Natural killer cell treated with Interleukin-12 subunit alpha and Interleukin-12 subunit beta and Interleukin-15 and Interleukin-18, amount 100 ng/mL, for 72 hours (primary cell): ENCODE measurements at regions not wholly inside any gene's neighbourhood (a gene's known extent, or its start where the extent isn't known, plus 50 kb on each side); places are given as distances from the start of the nearest gene placed in this dataset.

Source experiments
- ATAC-seq, 2 donors: fragments of 150-1000 bp; cut with Tn5 transposase in 1 of 2; sonication (Bioruptor Pico), chemical (Tn5 transposase) in 1 of 2; 2 replicates each; pipeline ENCODE4 v1.10.0; 2021
- DNase-seq: peaks from one replicate; pipeline ENCODE4 v3.0.0; 2022; ENCODE audit warnings: low spot score
- H3K27ac Mint-ChIP-seq, 2 donors: 1 replicate in 1 of 2; 2 replicates in 1 of 2; pipeline ENCODE4 v1.8.0; 2022; ENCODE audit warnings: mixed read lengths in 2 of 2, mild to moderate bottlenecking in 1 of 2, moderate library complexity in 1 of 2
- H3K27me3 Mint-ChIP-seq, 2 donors: 1 replicate in 1 of 2; 2 replicates in 1 of 2; pipeline ENCODE4 v1.8.0; 2022; ENCODE audit warnings: mixed read lengths in 2 of 2
- H3K36me3 Mint-ChIP-seq: one replicate; pipeline ENCODE4 v1.8.0; 2022; ENCODE audit warnings: mixed read lengths
- H3K4me1 Mint-ChIP-seq, 2 donors: 1 replicate in 1 of 2; 2 replicates in 1 of 2; pipeline ENCODE4 v1.8.0; 2022; ENCODE audit warnings: low read depth in 2 of 2, mixed read lengths in 2 of 2, mild to moderate bottlenecking in 1 of 2
- H3K4me3 Mint-ChIP-seq: one replicate; pipeline ENCODE4 v1.8.0; 2022; ENCODE audit warnings: mixed read lengths
- H3K9me3 Mint-ChIP-seq: 2 replicates; pipeline ENCODE4 v1.8.0; 2022; ENCODE audit warnings: mixed read lengths

DNA sequence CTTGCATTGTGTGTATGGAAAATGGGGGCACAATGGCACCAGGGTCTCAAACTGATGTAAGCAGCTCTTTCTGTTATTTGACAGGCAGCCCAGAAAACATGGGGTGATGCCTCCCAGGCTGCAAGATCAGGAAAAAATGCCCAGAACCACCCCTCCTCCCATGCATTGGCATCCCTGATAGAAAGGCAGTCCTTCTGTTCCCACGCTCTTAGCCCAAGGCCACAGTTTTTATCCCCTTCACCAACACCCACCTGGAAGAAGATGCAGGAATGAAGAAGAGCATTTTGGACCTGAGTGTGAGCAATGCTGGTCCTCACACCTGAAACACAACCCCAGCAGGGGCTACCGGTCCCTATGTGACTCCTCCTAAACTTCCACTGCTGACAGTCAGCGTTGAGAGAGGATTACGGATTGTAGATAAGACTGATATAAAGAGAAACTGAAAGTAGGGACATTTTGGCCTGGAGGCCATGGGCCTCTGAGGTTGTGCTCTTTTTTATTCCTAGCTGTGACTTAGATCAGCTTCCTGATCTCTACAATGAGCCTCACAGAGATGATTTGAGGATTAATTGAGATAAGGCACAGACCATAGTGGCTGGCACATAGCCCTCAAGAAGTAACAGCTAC lies 386.0 kb upstream of the ATP5MC3 start:
- peak overlapping the region; percentile 14 to 36 for H3K27ac Mint-ChIP-seq

DNA sequence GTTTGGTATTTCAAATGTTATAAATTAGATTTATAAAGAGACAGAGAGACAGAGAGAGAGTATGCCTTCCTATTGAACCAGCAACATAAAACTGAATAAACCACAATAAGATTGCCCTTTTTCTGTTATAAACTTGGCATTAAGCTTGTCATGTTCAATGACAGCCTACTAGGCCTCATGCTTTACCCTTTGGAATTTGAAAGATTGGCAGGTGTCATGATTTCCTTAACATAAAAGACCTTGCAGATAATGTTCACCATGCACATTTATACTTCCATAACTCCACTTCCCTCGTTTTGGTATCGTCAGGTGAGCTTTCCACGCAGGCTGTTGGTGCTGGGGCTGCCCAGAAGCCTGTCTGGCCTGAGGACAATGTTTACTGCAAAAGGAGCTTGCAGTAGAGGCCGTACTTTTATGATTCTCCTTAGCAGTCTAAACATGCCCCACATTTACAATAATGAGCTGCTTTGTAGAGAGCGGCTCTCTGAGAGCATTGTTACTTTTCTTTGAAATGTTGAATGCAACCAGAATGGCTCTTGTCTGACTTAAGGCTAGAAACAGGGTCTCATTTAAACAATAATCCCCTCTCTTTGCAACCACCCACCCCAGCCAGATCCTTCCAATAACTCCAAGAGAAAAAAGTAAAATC lies 379.1 kb upstream of the ATP5MC3 start:
- DNase-seq = no peak
- H3K9me3 Mint-ChIP-seq = no peaks in the 10 kb centered on the region
- no peaks in the 10 kb centered on the region for H3K4me1 Mint-ChIP-seq
- no peak overlapping the region for H3K4me3 Mint-ChIP-seq
- H3K27me3 Mint-ChIP-seq = peaks cover 10 to 19% of the 10 kb centered on the region in 2 donors
- no peaks in the 10 kb centered on the region for H3K36me3 Mint-ChIP-seq
- ATAC-seq = no peak
- H3K27ac Mint-ChIP-seq = no peak overlapping the region

More for the DNA sequence above, 386.0 kb upstream of the ATP5MC3 start:
- ATAC-seq (peak; percentile 60 to 73), DNase-seq (no peak)
- Mint-ChIP-seq H3K9me3 (no peaks in the 10 kb centered on the region), H3K36me3 (no peaks in the 10 kb centered on the region), H3K4me1 (peaks cover 11 to 13% of the 10 kb centered on the region in 2 donors), H3K4me3 (peak overlapping the region; percentile 74), H3K27me3 (peaks cover 14 to 23% of the 10 kb centered on the region in 2 donors)

DNA sequence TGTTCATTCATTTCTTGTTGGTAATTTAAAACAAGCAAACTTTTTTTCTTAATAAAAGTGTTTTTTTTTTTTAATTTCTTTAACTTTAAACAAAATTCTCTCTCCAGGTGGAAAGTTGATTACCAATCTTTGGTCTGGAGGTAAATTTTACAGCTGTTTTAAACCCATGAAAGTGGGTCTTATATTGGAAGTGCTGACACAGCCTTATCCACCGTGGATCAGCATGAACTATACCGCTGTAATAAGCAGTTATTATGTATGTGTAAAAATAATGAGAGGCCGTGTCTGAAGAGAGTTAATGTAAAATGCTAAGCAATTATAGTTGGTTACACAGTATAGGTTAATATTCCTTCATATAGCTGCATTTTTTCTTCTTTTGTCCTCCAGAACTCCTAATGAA lies 378.1 kb upstream of the ATP5MC3 start:
- Mint-ChIP-seq H3K4me1 (no peaks in the 10 kb centered on the region), H3K9me3 (no peaks in the 10 kb centered on the region), H3K4me3 (no peak overlapping the region), H3K36me3 (no peaks in the 10 kb centered on the region), H3K27me3 (peaks cover 9 to 19% of the 10 kb centered on the region in 2 donors), H3K27ac (no peak overlapping the region)
- DNase-seq (no peak), ATAC-seq (no peak)

DNA sequence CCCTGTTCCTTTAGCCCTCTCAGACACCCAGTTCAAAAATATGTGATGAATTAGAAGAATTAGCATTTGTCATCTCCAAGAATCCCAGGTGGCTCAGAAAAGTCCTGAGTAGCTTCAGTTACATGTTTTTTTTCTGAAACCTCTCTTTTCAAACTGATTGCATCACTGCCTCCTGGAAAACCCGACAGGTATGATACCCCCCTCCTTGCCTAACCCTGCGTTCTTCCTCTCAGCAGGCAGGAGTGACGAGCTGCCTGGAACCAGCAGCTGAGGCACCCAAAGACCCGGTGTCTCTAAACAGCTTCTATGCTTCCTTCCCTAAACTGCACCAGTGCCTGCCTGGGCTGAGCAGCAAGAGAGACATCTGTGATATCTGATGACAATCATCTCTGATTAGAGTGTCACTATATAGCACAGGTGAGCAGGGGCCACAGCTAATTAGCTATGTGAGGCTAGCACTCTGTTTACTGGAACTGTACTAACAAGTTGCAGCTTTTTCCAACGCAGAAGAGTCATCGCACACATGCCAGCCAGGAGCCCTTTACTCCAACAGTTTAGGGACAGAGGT lies 376.4 kb upstream of the ATP5MC3 start:
- Mint-ChIP-seq H3K4me1 (peaks cover 7 to 8% of the 10 kb centered on the region in 2 donors), H3K27me3 (peaks cover 14 to 30% of the 10 kb centered on the region in 2 donors), H3K27ac (no peak overlapping the region), H3K4me3 (no peak overlapping the region), H3K9me3 (no peaks in the 10 kb centered on the region), H3K36me3 (no peaks in the 10 kb centered on the region)
- ATAC-seq (no peak), DNase-seq (no peak)

DNA sequence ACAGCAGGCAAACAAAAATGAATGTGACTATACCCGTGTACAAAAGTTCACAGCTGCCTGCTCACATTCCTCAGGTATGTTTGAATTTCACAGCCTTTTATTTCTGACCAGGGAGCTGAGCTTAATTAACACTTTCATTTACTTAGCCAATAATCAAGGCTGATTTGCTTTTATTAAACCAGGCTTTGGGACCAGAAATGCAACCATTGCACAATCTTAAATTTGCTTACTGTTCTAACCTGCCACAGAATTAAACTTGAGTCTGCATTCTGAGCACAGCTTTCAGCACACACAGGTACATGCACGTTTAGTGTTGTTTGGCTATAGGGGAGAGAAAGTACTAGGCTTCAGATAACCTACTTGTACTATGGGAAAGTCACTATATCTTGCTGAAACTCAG lies 372.4 kb upstream of the ATP5MC3 start:
- Mint-ChIP-seq H3K27me3 (peaks cover 27 to 56% of the 10 kb centered on the region in 2 donors), H3K9me3 (no peaks in the 10 kb centered on the region), H3K4me1 (peaks cover 10 to 11% of the 10 kb centered on the region in 2 donors), H3K4me3 (no peak overlapping the region), H3K36me3 (no peaks in the 10 kb centered on the region), H3K27ac (no peak overlapping the region)
- no peak for ATAC-seq
- DNase-seq = no peak

DNA sequence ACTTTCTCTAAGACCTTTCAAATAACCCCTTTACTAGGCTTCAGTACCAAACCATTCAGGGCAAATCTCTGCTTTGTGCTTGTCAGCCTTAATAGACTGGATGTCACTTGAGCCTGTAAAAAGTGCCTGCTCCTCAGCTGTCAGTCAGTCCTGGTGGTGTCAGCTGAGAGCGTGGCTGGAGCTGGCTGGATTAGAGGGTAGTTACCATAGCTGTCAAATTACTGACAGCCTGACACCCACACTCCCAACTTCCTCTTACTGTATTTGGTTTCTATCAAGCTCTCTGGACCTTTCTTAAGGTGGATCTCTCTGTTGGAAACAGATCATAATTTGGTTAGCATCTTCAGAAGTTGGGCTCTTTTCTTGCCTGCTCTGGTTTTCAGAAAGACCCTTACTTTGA lies 371.4 kb upstream of the ATP5MC3 start:
- H3K9me3 Mint-ChIP-seq = no peaks in the 10 kb centered on the region

DNA sequence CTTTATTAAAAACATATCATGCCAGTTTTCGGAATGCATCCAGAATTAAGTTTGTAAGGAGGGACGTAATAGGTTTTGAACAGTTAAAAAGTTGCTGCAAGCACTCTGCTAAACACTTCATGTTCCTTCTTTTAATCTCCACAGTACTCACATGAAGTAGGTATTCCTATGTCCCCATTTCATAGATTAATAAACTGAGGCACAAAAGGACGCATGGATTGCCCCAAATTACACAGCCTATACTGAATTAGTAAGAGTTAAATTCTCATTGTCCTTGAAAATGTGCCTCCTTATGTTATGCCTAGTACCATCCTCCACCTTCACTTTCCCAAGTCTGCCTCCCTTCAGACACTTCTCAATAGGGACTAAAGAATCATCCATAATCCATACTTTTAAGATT lies 358.9 kb upstream of the ATP5MC3 start:
- DNase-seq = no peak
- Mint-ChIP-seq H3K27me3 (peaks cover 11 to 22% of the 10 kb centered on the region in 2 donors), H3K27ac (no peak overlapping the region), H3K36me3 (peaks cover 7% of the 10 kb centered on the region), H3K9me3 (peaks cover 2% of the 10 kb centered on the region), H3K4me3 (no peak overlapping the region), H3K4me1 (no peaks in the 10 kb centered on the region)
- ATAC-seq = no peak

More for the DNA sequence above, 371.4 kb upstream of the ATP5MC3 start:
- peaks cover 10 to 11% of the 10 kb centered on the region in 2 donors for H3K4me1 Mint-ChIP-seq
- ATAC-seq (no peak), DNase-seq (no peak)
- H3K4me3 Mint-ChIP-seq = no peak overlapping the region
- H3K27ac Mint-ChIP-seq = no peak overlapping the region
- H3K36me3 Mint-ChIP-seq = no peaks in the 10 kb centered on the region
- peaks cover 29 to 60% of the 10 kb centered on the region in 2 donors for H3K27me3 Mint-ChIP-seq

DNA sequence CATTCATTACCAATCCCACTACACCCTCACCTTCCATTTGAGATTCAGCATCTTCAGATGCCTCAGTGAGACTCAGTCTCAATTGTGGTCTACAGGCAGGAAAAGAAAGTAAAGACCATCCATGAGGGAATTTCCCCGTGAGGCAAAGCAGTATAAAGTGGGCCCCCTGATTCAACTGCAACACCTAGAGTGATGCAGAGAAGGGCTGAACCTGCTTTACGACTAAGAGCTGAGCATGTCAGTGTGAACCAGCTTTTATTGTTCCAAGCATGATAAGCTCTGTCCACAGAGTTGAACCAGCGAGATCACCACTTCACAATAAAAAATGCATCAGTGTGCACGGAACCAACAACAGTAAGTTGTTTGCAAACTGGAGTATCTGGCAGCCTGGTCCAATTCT lies 357.6 kb upstream of the ATP5MC3 start:
- H3K9me3 Mint-ChIP-seq = peaks cover 6% of the 10 kb centered on the region
- H3K27me3 Mint-ChIP-seq = peaks cover 8 to 18% of the 10 kb centered on the region in 2 donors
- no peak overlapping the region for H3K4me3 Mint-ChIP-seq
- H3K4me1 Mint-ChIP-seq = no peaks in the 10 kb centered on the region
- H3K27ac Mint-ChIP-seq = no peak overlapping the region
- ATAC-seq (no peak), DNase-seq (no peak)
- peaks cover 7% of the 10 kb centered on the region for H3K36me3 Mint-ChIP-seq

DNA sequence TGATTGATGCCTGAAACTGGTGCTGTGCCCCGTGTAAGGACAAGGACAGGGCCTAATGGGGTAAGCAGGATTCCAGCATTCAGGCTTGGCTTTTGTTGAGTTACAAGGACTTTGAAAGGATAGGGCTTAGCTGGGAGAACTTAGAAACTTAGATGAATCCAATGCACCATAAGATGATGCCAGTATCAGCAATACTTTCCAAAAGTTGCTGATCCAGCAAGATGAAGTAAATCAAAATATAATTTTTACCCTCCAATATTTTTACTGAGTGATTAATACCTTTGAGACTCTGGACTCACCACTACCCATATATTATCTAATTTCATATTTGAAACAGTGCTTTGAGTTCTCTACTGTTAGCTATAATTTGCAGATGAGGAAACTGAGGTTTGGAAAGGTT lies 354.5 kb upstream of the ATP5MC3 start:
- H3K4me1 Mint-ChIP-seq = no peaks in the 10 kb centered on the region
- peaks cover 5% of the 10 kb centered on the region for H3K9me3 Mint-ChIP-seq
- H3K4me3 Mint-ChIP-seq = no peak overlapping the region
- no peak for ATAC-seq
- peaks cover 5% of the 10 kb centered on the region for H3K36me3 Mint-ChIP-seq
- peaks cover 21 to 31% of the 10 kb centered on the region in 2 donors for H3K27me3 Mint-ChIP-seq
- no peak for DNase-seq
- no peak overlapping the region for H3K27ac Mint-ChIP-seq

DNA sequence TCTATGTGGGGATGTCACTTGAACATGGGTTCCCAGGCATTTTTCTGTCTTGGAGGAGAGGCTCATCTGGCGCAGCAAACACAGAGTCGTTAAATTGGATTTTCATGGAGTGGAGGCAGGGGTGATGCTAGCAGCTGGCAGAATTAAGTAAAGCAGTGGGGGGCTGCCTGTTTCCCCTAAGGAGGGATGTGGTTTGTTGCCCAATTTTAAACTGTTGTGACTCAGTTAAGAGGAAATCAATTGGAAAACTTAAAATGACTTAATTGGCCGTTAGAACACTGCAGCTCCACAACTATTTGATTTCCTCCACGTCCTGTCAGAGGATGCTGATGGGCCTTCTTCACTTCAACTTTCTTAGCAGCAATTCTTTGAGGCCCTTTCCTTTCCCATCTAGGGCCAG lies 354.1 kb upstream of the ATP5MC3 start:
- H3K4me3 Mint-ChIP-seq = no peak overlapping the region
- no peak overlapping the region for H3K27ac Mint-ChIP-seq
- ATAC-seq (no peak), DNase-seq (no peak)
- peaks cover 21 to 33% of the 10 kb centered on the region in 2 donors for H3K27me3 Mint-ChIP-seq
- no peaks in the 10 kb centered on the region for H3K4me1 Mint-ChIP-seq
- H3K9me3 Mint-ChIP-seq = peaks cover 5% of the 10 kb centered on the region
- H3K36me3 Mint-ChIP-seq = peaks cover 5% of the 10 kb centered on the region

DNA sequence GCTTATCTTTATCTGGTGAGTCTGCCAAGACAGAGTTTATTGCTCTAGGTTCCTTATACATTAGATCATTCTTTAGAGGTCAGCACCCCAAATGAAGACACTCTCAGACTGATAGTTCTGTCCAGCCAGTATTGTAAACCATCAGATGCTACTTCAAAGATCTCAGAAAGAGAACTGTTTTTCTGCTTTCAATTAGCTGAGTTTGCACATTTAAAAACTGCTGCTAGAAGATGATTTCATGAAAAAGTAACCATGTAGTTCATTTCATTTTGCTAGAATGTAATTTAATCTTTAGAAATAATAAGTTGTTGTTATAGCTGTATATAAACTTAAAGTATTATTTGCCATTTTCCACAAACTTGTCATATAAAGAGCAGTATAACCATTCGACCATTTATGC lies 344.5 kb upstream of the ATP5MC3 start:
- no peaks in the 10 kb centered on the region for H3K4me1 Mint-ChIP-seq
- DNase-seq = no peak
- no peaks in the 10 kb centered on the region for H3K36me3 Mint-ChIP-seq
- H3K27me3 Mint-ChIP-seq = peaks cover under 1 to 2% of the 10 kb centered on the region in 2 donors
- ATAC-seq = no peak
- no peak overlapping the region for H3K4me3 Mint-ChIP-seq
- H3K27ac Mint-ChIP-seq = no peak overlapping the region
- H3K9me3 Mint-ChIP-seq = no peaks in the 10 kb centered on the region

DNA sequence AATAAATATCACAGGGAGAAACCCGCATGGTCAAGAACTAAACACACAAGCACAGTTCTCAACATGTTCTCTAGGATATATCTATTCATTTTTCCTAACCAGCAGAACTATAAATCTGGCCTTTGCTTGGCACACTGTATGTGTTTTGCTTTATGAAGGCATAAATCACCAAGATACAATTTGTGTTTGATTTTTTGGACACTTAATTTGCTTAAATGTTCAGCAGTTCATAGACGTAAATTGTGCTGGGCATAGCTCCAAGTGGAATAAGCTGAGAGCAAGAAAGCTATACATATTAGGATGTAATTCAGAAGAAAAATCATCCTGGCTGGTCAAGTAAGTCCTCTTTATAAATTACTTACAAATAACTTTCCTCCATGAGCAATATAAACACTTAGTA lies 341.5 kb upstream of the ATP5MC3 start:
- H3K27ac Mint-ChIP-seq = no peak overlapping the region
- DNase-seq = no peak
- no peak for ATAC-seq

DNA sequence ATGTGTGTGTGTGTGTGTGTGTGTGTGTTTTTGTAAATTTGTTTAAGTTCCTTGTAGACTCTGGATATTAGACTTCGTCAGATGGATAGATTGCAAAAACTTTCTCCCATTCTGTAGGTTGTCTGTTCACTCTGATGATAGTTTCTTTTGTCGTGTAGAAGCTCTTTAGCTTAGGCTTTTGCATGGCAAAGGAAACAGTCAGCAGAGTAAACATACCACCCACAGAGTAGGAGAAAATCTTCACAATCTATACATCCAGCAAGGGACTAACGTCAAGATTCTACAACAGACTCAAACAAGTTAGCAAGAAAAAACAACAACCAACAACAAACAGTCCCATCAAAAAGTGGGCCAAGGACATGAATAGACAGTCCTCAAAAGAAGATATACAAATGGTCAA lies 336.7 kb upstream of the ATP5MC3 start:
- DNase-seq (no peak), ATAC-seq (no peak)
- no peaks in the 10 kb centered on the region for H3K4me1 Mint-ChIP-seq
- no peak overlapping the region for H3K27ac Mint-ChIP-seq
- H3K27me3 Mint-ChIP-seq = peaks cover 9 to 21% of the 10 kb centered on the region in 2 donors
- H3K36me3 Mint-ChIP-seq = no peaks in the 10 kb centered on the region
- peaks cover 3% of the 10 kb centered on the region for H3K9me3 Mint-ChIP-seq
- no peak overlapping the region for H3K4me3 Mint-ChIP-seq

More for the DNA sequence above, 341.5 kb upstream of the ATP5MC3 start:
- Mint-ChIP-seq H3K9me3 (no peaks in the 10 kb centered on the region), H3K4me1 (no peaks in the 10 kb centered on the region), H3K4me3 (no peak overlapping the region), H3K36me3 (no peaks in the 10 kb centered on the region), H3K27me3 (peaks cover 3 to 4% of the 10 kb centered on the region in 2 donors)

DNA sequence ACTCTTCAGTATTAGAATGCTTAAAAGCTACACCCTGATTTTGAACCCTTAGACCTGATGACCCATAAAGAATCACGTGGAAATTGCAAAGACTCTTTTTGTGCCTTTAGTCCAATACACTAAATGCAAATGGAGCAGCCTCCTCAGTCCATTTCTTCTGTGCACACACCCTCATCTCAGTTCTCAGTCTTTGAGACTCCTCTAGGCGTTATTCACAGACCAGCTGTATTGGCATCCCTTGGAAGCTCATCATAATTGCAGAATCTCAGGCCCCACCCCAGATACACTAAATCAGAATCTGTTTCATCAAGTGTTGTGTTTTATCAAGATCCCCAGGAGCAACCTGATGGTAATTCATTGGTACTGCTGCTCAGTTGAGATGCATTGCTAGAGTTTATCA lies 335.0 kb upstream of the ATP5MC3 start:
- H3K27me3 Mint-ChIP-seq = peaks cover 13 to 30% of the 10 kb centered on the region in 2 donors
- peaks cover 8% of the 10 kb centered on the region for H3K9me3 Mint-ChIP-seq
- H3K4me3 Mint-ChIP-seq = no peak overlapping the region
- ATAC-seq (no peak), DNase-seq (no peak)
- H3K36me3 Mint-ChIP-seq = peaks cover 6% of the 10 kb centered on the region
- no peaks in the 10 kb centered on the region for H3K4me1 Mint-ChIP-seq
- H3K27ac Mint-ChIP-seq = no peak overlapping the region
